Activated CD4-positive, alpha-beta T cell treated with anti-CD3 and anti-CD28 coated beads for 24 hours (primary cell): ENCODE measurements at regions not wholly inside any gene's neighbourhood (a gene's known extent, or its start where the extent isn't known, plus 50 kb on each side); places are given as distances from the start of the nearest gene placed in this dataset.
A peak's percentile ranks its signal among the peaks of the same experiment; 100 is the strongest.

ENCODE experiments used
- DNase-seq, 2 donors: peaks; one replicate each; pipeline ENCODE4 v3.0.0-alpha.2; 2020; ENCODE audit warnings: low read depth in 2 of 2

DNA sequence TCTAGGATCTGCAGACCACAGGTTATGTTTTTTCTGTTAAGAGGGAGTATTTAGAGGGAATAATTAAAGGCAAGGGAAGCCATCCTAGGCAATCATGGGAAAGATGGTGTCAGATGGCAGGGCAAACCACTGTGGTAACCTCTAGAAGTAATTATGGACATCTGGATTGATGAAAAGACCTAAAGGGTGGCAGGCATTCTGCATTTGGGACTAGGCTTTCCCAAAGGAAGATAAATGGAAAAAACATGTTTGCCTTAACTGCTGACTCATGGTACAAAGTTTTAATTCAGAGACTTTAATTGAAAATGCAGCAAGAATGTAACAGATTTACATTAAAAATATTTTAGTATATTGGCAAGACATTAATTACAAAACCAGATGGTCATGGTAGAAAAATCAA, 88.1 kb downstream of the TMEM30B start:
- DNase-seq: no peak

DNA sequence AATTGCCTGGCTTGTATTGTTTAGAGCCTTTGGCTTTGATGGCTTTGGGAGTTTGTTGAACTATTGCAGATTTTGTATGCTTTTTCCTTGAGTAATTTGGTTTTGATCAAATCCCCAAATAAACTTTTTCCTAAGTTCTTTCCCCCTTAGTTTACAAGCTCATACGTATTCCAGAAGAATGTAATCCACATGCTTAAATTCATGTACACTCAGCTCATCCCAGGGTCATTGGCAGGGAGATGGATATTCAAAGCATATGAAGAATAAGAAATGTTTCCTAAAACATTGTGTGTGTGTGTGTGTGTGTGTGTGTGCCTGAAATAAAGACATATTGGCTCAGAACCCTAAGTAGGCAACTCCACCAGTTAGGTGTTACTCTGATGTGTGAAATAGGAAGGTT, 89.4 kb downstream of the TMEM30B start:
- no peak for DNase-seq

DNA sequence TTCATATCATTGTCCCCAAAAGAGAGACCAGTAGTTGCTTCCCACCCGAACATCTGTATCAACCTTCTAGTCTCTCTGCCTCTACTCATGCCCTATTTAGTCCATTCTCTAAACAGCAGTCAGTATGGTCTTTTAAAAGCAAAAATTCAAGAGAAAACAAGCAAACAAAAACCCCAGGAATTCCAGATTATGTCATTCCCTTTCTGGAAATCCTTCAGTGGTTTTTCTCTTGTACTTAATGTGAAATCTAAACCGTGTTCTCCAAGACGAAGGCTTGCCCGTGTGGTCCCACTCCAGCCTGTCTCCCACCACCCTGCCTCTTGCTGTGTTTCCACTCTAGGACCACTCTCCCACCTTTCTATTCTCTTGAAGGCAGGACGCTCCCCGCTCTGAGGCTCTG, 90.8 kb downstream of the TMEM30B start:
- no peak for DNase-seq

- peak; percentile 14 to 26 for DNase-seq
Measured at GRCh38 chr14:61188978-61189808, 91.9 kb downstream of the TMEM30B start.

- no peak for DNase-seq
Measured at GRCh38 chr14:61188196-61188595, 92.9 kb downstream of the TMEM30B start.

DNA sequence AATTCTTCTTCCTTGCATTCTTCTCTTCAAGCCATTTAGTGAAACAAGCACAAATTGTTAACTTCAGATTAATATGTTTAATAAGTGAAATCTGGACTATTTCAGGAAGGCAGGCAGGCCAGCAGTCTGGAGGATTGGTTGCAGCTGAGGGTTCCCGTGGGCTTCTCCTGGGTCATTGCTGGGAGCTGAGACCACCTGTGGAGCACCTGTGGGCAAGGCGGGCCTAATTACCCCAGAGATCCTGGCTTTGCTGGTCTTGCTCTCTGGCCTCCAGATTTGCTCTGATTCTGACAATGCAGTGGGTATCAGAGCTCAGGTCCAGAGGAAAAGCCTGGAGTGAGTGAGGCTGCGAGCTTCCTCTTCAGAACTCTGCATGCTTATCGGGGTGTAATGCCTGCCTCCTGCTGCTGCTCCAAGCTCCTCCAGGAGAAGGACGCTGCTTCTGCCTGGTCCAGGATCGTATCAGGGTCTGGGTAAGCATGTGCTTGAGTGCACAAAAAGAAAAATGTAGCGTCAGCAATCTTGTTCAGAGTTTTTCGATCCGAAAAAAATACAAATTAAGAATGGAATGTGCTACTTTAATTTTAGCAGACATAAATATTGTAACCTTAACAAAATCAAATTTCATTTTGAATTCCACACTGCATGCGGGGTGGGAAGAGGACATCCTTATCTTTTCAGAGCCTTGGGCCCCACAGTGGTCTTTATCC, 93.8 kb downstream of the TMEM30B start:
- no peak for DNase-seq

DNA sequence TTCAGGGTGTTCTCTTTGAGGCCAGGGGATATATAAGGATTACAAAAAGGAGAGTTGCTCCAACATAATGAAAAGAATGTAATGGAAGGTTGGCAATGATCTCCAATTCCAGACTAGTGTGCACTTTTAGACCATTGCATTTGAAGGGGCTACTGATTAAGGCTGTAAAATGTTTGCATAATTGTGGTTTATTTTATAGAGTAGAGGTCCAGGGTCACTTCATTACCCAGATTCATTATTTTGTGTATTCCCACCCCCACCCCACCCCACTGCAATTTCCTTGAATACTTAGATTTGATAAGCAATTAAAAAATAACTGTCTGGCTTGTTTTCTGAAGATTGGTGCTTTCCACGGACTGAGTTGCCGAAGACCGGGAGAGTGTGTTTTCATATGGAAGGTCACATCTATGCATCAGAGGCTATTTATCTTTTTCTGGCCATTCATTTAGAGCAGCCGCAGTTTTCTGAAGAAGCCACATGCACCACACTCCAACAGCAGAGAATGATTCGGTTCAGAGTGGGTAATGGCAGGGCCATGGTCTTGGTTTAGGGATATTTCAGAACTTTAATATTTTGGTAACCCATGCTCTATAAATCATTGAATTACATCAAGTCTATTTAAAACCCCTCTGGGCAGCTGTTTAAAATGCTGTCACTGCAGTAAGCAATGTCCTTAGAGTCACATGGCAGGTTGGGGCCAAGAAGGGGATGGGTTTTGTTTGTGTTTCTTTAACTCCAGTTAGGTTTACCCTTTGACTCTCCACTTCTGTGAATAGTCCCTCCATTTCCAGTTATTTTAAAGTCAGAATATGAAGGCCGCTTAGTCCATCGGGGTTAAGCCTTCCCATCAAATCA, 94.6 kb downstream of the TMEM30B start:
- no peak for DNase-seq

- DNase-seq: no peak
Measured at GRCh38 chr14:61185534-61185933, 95.6 kb downstream of the TMEM30B start.

DNA sequence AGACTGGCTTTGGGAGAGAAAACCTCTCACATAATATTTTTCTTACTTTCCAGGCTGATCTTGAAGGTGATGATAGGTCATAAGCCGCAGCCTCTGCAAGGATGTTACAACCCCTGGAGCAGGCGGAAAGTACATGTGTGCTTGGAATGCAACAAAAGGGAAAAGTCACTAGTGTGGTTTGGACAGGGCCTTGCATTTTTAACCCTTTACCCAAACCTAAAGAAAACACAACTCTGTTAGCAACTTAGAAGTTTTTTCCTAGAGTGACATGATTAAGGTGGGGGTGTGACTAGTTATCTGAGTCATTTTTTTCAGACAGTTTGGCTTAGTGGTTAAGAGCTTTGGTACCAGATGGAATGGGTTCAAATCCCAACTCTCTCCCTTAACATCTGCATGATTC, 97.0 kb downstream of the TMEM30B start:
- no peak for DNase-seq

DNA sequence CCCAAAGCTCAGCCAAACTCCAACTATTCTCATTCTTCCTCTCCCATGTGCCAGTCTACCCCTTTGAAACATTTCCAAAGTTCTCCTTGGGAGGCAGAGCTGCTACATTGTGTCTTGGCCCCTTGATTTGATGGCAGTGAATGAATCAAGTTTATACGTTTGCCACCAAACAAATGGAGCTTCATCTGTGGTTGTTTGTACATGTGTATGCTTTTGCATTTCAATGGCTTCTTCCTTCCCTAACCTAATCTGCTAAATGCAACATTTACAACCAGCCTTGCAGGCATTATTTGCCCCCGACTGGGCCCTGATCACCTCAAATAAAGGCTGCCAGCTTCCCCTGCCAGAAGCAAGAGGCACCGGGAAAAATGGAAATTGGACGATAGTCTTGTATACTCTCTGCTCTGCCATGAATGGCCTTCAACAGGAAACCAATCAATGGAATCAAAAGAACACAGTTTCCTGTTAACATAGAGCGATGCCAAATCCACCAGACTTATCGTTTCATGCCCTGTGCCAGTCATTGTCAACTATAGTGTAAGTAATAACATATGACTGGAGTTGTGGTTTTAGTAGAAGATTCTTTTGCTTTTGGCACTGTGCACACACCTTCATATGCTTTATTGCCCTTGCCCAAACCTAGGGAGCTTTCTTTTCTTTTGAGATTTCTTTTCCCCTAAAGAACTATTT, 97.8 kb downstream of the TMEM30B start:
- DNase-seq: no peak

DNA sequence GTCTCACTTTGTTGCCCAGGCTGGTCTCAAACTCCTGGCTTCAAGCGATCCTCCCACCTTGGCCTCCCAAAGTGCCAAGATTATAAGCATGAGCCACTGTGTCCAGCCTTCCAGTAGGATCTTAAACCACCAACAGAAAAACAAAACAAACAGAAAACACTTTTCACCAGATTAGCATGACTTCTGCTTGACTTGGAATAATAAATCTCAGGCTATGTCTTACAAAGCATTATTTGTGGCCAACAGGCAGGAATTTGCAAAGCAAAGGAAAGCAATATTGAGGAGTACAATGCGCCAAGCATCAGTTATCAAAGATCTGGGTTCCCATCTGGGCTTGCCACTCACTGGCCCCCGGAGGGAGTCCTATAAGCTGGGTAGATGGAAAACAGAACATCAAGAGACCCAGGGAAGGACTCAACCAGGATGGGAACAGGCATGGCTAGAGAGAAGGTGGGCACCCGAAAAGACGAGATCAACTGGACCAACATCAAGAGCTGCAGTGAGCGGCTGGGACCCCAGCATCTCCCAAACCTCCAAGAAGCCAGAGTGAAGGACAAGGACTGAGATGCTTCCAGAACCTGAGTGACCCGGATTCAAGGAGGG, 101.2 kb downstream of the TMEM30B start:
- DNase-seq: no peak

DNA sequence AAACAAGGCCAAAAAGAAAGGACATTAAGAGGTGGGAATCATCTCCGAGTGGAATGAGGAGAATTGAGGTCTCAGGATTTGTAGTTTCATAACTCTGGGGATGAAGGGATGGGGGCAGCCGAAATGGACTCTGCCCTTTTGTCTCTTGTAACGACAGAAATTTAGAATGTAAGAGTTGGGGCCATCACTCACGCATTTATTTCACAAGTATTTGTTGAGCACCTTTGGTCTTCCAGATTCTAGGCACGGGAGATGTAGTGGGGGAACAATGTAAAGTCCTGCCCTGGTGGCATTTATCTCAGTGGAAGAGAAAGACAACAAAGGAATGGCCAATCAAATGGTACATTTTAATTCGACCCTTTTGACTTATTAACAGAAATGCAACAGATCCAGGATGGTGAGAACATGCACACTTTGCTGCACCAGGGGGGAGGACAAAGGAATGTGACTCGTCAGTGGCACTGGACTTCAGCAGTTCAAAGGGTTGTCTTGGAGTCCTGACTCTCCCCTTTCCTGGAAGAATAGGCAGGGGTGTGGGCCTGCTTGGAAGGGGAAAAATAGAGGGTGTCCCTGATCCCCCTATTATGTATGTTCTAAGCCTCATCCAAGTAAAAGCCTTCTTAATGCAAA, 102.0 kb downstream of the TMEM30B start:
- DNase-seq: no peak

GRCh38 chr14:61178226-61179060, 102.7 kb downstream of the TMEM30B start:
- DNase-seq: peak; percentile 16 to 47

GRCh38 chr14:61177279-61178225, 103.6 kb downstream of the TMEM30B start:
- no peak for DNase-seq

DNA sequence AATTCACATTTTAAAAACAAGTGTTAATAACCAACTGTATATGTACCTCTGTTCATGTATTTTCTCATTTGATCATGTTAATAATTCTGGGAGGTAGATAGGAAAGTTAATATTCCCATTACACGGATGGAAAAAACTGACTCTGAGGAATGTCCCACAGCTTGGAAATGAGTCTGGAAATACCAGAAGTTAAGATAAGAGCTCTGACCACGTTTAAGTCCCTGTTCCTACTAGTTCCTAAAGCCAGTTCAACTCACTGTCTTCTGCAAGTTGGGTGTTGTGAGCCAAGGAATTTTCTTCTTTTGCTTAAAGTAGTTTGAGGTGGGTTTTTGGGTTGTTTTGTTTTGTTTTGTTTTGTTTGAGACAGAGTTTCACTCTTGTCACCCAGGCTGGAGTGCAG, 104.5 kb downstream of the TMEM30B start:
- DNase-seq: no peak

- DNase-seq: no peak
Measured at GRCh38 chr14:61174987-61175386, 106.2 kb downstream of the TMEM30B start.

DNA sequence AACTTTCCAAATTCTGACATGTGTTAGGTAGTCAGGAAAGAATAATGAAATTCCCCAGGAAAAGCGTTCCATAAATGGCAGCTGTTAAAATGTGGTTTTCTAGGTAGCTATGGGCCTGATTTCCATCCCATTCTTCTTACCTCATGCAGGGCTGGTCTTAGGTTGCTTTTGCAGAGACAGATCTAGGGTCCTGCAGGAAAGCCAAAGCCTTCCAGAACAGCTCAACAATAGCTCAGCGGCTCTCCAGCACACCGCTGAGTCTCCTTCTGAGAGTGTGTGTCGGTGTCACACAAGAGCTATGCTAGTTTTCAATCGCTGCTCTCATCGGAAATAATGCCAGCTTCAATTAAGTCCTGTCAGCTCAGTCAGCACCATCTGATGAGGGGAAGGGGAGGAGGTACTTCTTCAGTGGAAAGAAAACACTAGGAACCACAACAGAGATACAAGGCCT, 106.7 kb downstream of the TMEM30B start:
- no peak for DNase-seq

- no peak for DNase-seq
Measured at GRCh38 chr14:61171727-61172126, 109.4 kb downstream of the TMEM30B start.

GRCh38 chr14:61168141-61168540, 113.0 kb downstream of the TMEM30B start:
- no peak for DNase-seq
